Inflammatory macrophage treated with lipopolysaccharide for 4 hours (primary cell): ENCODE measurements at regions not wholly inside any gene's neighbourhood (a gene's known extent, or its start where the extent isn't known, plus 50 kb on each side); places are given as distances from the start of the nearest gene placed in this dataset.

ENCODE experiments used
- DNase-seq: peaks from one replicate; pipeline ENCODE4 v3.0.0-alpha.2; 2020

DNA sequence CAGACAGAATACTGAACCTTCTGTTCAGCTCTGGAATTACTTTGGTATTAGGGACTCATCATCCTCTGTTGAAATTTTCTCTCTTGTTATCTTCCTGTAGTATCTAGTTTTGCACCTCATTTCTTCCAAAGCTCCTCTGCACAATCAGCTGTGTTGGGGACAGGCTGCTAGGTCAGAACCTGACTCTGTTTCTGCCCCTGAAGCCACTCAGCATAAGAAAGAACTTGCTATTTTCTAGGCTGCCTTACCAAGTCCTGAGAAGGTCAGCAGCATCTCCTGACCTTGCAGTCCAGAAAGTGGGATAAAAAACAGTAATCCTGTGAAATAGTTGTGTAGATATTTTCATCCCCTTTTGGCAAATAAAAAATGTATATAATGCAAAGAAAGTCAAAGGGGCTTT is 862.6 kb downstream of the SORCS3 start:
- no peak for DNase-seq

DNA sequence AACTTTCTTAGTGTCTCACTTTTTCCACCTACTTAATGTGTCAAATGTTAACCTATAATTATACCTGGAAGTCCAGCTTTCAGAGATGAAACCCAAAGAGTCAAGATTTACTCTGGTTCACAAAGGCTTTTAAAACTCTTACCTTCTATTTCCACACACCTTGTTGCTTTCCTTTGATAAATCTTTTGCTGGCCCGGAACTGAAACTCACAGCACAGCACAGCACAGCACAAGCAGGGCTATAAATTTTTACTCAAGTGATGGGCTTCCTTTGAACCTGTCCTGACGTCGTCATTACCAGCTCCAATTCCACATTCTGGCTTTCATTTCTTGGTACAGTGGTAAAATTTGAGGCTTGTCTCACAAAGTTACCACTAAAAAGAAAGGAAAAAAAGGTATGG is 861.0 kb downstream of the SORCS3 start:
- DNase-seq, result no peak

DNA sequence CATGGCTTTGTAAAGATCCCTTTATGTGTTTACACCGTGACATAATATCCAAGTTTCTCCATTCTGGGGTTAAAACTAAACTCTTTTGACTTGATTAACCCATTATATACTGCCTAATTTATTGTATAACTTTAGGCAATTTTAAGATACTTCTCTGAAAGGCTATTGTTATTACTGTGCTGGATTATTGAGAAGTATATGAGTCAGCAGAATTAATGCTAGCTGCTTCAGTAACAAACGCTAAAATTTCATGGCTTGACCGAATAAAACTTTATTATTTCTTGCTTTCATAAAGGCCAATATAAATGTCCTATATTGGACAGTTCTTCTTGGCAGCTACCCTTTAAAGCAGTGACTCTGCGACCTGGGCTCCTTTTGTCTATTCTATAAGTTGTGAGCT is 853.9 kb downstream of the SORCS3 start:
- no peak for DNase-seq

DNA sequence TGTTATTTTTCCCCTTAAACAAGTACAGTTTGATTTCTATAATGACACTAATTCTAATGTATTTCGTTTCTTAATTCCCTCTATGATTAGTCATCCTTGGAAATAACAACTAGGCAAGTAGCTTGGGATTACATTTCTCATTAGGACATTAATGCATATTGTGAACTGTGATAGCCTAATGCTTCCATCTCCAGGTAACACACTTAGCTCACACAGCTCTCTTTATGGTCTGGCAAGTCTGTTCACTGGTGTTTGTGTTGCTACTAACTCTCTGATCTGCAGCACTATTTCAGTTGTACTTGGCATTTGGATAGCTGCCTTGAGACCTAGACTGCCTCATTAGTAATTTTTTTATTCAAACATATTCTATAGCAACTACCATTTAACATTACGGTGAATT is 853.2 kb downstream of the SORCS3 start:
- DNase-seq, result no peak

DNA sequence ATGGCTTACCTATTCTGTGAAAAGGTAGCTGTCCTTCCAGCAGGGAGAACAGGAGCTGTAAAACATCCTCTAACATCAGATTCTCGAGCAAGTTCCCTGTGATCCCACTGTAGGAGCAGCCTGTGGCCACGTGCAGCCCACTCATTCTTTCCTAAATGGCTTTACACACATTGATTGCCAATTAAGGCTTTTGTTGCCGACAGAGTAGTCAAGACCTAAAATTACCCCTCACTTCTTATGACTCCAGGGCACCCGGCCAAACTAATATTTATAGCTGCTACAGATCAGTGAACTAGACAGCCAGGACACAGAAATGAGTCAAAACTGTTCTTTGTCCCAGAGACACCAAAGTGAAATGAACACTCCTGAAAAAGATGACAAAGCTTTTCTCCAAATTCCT is 832.1 kb downstream of the SORCS3 start:
- no peak for DNase-seq

DNA sequence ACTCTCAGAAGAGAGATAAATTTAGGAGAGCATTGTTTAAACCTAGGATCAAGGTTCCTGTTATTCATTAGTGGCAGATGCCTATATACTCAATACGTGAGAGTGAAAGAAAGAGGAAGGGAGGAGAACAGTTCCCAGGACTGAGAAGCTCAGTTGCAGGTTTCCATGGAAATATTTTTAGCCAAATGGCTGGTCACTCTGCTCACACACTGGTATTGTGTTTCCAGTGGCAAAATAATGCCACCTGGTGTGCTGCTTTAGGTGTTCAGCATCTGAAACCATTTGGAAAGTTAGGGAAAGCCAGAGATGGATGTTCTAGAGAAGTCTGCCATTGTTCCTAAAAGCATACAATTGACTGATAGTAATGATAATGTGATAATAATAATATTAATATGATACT is 827.7 kb downstream of the SORCS3 start:
- DNase-seq, result no peak

DNA sequence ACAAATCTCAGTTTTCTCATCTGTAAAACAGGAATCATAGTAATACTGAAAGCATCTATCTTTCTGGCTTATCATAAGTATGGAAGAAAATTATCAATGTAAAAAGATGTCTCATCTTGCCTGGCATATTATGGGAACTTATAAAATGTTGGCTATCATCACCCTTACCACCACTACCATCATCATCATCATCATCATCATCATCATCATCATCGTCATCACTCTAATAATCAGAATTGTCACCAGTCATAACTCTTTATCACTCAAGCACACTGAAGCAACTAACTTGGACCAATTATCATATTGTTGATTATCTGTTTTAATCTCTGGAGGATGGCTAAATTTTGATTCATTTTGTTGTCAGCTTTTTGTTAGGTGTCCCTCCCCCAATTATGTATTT is 825.4 kb downstream of the SORCS3 start:
- DNase-seq, result no peak

DNA sequence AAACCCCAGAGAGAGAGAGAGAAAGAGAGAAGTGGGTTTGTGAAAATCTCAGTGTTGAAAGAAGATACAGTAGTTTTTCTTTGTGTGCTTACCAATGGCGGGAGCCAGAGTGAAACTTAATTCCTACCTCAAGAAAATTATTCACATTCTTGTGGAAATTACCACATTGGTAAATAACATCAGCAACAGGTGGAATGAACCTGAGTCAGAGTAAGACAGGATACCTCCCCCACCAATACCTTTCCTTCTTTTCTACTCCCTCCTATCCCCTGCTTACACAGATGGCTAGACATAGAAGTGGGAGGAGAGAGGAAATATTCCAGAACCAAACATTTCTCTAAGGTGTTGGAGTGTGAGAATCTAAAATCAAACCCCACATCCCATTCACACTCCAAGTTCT is 793.9 kb downstream of the SORCS3 start:
- no peak for DNase-seq

DNA sequence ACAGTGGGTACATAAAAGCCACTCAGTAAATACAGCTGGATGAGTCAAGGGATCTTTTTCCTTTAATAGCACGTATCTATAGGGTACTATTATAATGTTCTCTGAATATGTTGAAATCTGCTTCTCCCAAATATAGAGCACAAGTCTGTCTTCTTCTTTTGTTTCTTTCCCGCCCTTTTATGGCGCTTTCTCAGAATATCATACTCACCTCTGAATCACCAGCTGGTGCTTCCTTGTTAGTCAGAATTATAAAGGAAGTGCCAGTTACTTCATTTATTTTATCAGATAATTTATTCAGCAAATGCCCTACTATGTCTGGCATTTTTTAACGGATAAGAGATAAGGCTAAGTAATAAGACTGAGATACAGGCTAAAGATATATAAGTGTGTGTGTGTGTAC is 772.9 kb downstream of the SORCS3 start:
- DNase-seq, result no peak

DNA sequence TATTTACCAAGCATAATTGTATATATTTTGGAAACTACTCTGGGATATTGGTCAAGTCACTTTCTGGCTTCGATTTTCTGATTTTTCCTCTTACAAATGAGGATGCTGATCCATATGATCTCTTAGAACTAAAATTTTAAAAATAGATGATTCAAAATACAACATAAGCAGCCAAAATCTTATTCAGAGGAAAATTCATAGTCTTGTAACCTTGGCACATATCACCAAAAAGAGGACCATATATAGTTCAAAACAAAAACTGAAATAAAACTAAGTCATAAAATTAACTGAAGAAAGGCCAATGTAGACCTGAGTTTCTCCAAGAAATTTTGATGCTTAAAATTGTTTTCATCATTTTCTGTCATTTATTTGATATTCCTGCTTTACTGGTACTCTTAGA is 768.3 kb downstream of the SORCS3 start:
- no peak for DNase-seq

DNA sequence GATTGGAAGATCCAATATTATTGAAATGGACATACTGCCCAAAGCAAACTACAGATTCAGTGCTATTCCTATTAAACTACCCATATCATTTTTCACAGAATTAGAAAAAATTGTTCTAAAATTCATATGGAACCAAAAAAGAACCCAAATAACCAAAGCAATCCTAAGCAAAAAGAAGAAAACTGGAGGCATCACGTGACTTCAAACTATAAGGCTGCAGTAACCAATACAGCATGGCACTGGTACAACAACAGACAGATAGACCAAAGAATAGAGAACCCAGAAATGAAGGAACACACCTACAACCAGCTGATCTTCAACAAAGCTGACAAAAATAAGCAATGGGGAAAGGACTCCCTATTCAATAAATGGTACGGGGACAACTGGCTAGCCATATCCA is 765.4 kb downstream of the SORCS3 start:
- DNase-seq, result no peak

DNA sequence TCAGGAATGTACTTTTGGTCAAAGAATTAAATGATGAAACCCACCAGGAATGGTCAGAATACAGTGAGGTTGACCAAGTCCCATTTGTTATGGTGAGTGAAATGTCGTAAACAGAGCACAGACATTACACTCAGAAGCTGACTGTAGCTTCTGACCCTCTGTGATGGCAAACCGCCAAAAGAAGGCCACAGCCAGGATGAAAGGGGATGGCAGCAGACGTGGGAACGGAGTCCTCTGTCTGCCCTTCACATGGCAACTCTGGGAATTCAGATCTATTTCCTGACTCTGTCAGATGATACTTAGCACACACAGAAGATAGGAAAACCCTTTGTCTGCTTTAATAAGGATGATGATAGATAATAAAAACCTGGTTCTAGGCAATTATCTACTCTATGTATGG is 757.1 kb downstream of the SORCS3 start:
- no peak for DNase-seq

DNA sequence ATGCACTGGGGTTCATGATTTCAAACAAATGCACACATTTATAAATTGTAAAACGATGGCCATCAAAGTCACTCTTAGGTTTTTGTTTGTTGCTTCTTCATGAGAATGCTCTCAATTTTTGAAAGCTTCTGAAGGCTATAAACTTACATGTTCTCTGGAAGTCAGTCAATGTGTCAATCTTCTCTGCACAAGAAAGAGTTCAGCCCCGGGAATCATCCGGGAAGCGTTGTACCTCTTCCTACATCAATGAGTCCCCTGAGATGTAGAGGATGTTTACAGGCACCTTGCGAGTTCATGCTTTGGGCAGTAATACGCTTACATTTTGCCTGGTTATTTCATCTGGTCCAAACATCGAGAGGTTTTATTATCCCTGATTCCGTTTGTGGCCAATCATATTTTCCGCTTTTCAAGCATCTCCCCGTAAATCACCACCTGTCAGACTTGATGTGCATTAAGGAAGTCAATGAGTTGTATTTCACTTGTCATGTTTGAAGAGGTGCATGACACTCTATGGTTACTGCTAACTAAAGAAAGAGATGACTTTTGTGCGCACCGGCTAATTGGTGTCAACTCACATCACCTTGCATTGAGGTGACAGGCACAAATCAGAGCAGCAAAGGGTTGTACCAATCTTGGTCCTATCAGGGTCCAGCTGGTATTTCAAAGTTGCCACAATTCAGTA is 750.7 kb downstream of the SORCS3 start:
- no peak for DNase-seq

DNA sequence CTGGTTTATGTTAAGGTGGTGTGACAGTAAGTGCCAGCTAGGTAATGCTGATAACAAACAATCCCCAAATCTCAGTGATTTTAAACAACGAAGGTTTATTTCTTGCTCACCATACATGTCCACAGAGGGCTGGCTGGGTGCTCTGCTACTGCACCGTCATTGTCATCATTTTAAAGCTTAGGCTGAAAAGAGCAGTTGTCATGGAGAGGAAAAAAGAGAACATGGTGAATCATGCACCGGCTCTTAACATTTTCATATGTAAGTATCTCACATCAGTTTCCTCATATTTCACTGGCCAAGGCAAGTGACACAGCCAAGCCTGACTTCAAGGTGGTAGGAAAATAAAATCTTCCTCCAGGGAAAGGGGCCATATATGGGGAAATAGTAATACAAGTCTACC is 746.9 kb downstream of the SORCS3 start:
- no peak for DNase-seq

DNA sequence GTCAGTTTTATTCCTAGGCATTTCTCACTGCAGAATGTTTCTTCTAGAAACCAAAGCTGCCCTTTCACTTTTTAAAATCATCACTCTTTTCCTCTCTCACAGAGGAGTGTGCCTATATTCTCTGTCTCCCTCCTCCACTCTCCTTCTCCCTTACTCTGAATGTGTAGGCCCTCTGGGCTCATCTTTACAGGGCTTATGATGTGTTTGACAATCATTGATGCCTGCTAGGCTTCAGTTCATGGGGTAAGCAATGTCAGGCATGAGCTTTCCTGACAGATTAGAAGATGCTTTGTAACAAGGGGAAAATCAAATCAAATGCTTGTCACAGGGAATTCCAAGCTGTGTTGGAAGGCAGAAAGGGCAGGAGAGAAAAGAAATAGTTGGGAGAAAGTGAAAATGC is 742.9 kb downstream of the SORCS3 start:
- no peak for DNase-seq

DNA sequence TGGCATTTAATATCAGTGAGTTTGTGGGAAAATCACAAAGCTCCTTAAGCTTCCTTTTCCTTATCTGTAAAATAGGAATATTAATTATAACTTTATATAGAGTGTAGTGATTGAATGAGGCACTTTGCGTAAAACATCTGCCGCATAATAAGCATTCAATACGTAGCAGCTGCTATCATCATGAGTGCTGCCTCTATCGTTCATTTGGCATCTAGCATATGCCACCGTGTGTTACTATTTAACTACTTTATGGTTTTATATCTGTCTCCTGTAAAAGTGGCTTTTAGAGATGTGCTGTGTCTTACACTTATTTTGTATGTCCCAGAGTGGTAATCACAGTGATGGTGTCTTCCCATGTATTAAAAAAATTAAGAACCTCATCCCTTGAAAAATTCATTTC is 729.6 kb downstream of the SORCS3 start:
- DNase-seq, result no peak

DNA sequence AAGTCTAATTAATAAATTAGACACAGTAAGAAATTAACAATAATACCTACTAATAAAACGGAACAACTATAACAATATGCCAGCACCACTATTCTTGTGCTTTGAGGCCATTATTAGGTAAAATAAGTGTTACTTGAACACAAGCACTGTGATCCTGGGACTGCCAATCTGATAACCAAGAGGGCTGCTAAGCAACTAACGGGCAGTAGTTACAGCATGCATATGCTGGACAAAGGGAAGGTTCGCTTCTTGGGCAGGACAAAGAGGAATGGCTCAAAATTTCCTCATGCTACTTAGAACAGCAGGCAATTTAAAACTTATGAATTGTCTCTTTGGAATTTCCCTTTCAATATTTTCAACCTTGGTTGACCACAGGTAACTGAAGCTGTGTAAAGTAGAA is 718.6 kb downstream of the SORCS3 start:
- DNase-seq, result no peak

DNA sequence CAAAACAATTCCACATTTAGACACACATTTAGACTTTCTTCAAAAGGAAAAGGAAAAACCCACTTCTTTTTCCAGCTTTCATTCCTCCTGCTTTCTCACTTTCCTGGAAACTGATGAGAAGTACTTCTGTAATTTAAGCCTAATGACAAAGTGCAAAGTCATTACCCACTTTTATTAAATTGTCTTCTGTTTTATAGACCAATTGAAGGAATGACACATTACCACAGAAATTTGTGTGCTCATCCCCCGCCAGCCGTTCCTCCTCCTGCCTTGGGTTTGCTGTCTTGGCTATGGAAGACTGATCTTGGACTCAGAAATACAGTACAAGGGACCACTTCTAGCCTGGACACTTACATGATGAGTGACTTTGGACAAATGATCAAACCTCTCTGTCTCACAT is 717.8 kb downstream of the SORCS3 start:
- DNase-seq, result no peak

DNA sequence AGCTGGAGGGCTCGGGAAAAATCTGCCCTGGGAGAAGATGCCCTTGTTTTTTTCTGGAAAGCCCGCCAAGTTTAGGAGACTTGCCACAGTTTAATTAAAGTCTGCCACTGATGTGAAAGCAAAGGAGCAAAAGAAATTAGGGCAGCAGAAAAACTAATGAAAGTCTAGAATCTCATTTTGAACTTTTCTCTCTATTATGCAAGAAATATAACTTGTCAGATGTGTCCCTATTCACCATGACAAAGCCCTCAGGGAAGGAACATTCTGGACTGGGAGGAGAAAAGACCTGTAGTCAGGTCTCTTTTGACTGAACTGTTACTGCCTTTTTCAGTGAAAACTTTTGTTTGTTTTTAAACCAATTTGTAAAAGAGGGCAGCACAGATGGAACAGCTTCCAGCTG is 715.5 kb downstream of the SORCS3 start:
- DNase-seq, result no peak

DNA sequence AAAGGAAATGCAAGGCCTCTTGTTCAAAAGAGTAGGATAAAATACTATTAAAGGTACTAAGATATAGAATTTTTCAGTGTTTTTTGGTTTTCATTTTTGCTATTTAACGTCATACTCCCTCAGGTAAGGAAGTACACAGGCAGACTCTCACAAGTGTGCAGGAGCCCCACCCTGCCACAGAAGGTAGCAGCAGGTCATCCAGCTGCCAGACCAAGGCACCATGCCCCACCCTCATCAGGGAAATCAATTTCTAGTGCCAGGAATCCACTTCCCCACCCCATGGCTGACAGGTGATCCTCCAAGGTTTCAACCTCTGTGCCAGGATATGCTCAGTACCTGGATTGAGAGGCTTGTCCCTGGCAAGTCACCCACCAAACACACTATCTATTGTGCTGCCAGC is 712.9 kb downstream of the SORCS3 start:
- no peak for DNase-seq

DNA sequence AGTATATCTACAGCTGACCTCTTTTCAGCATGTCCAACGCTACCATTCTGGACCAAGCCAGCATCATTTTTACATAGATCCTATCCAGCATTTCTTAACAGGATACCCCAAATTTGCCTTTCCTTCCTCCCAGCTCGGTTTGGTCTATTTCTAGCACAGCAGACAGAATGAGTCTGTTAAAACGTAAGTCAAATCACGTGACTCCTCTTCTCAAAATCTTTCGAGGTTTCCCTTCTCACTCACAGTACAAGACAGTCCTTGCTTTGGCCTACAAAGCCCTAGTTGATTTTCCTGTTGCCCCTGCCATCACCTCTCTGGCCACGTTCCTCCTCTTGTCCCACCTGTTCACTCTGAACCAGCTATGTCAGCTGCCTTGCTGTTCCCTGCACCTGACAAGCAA is 711.7 kb downstream of the SORCS3 start:
- no peak for DNase-seq

DNA sequence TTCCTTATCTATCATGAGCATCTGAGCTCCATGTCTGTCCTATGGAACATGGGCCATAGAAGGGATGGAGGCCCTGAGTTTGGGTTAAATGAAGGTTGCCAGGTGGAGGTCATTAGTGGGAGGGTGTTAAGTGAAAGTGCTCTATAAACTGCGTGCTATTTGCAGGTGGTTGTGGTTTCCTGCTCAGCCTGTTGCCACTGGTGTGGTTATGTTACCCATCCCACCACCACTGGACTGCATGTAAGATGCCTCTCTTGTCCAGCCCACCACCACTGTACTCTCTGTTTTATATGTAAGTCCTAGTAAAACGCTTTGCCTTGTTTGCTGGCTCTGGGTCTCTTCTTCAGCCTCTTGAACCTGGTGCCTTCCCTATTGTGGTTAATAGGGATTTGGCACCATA is 711.2 kb downstream of the SORCS3 start:
- DNase-seq, result no peak

DNA sequence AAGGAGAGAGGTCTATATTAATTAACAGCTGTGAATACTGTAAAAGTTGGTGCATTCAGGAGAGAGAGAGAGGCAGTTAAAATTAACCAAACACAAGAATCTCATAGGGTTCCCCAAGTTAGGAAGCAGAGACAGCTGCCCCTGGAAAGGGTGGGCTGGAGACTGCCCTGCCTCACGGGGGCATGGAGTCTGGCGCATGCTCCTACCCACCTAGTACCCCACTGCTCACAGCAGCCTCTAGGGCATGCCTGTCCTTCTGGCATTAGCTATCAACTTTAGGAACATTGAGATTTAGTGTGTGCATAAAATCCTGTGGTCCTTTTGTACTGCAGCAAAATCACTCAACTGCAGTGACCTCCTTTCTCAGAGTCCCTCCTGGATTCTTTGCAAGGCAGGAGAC is 710.1 kb downstream of the SORCS3 start:
- DNase-seq, result no peak

DNA sequence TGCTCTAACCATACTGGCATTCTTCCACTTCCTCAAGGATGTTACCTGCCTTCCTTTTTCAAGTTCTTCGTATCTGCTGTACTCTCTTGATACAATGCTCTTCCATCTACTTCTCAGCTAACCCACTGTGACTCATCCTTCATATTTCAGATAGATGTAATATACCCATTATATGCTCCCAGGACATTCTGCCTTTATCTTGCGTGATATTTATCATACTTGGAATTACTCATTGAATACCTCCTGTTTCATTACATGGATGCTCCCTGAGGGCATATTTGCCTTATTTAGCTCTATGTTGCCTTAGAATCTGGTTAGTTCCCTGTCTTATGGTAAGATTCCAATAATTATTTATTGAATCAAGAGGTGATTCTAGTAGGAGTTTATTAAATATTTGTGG is 706.4 kb downstream of the SORCS3 start:
- no peak for DNase-seq

DNA sequence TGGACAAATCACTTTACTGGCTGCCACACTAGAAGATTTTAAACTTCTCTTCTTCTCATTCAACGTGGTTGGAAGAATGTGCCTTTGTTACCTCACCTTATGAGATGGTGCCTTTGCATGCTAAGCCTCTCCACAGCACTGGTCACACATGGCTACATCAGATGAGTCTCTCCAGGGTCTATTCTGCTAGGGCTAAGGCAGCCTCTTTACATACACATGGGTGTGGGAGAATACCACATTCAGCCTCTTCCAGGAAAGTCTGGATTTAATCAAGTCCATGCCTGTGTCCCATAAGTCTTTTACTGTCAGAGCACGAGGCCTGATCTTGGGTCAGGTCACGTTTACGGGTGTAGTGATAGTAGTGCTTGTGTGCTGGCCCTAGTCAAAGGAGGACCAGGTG is 701.5 kb downstream of the SORCS3 start:
- no peak for DNase-seq

DNA sequence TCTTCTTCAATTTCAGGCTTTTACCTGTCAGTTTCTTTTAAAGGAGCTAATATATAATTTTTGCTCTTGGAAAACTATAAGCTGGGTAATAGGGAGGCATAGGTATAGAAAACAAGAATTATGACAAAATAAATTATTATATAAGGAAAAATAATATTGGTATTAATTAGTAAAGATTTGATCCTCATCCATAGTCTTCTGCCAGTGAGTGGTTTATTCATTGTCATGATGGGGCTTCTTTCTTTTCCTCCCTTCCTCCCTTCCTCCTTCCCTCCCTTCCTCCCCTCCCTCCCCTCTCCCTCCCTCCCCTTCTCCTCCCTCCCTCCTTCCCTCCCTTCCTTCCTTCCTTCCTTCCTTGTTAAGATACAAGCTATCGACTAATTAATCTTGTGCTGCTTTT is 698.6 kb downstream of the SORCS3 start:
- no peak for DNase-seq
